ENCODE measurements at regions not wholly inside any gene's neighbourhood (a gene's known extent, or its start where the extent isn't known, plus 50 kb on each side); places are given as distances from the start of the nearest gene placed in this dataset.

DNA sequence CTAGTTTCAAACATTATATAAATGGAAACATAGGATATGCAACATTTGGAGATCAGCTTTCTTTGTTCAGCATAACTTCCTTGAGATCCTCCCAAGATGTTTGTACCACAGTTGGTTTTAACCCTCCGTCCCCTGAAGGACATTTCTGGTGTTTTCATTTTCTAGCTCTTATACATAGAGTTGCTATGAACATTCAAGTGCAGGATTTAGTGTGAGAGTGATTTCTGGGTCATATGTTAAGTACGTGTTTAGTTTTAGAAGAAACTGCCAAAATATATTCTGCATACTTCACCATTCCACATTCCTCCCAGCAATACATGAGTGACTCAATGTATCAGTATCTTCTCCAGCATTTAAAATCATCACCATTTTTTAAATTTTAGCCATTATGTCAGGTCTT lies 588.7 kb upstream of the PFKP start:
- Histone ChIP-seq H3K4me2 (ENCODE audit: insufficient read depth, low read length) (no peak overlapping the region), H3K27ac (ENCODE audit: low read length) (no peak overlapping the region), H2AFZ (ENCODE audit: low read depth, low read length) (no peak overlapping the region), H3K4me3 (ENCODE audit: low read depth in 1 of 2, low read length in 2 of 2) (no peak overlapping the region), H4K20me1 (ENCODE audit: insufficient read depth, low read length) (no peaks in the 10 kb centered on the region), H3K9ac (ENCODE audit: low read depth, low read length) (no peak overlapping the region), H3K79me2 (ENCODE audit: insufficient read depth, low read length) (no peaks in the 10 kb centered on the region), H3K9me3 (ENCODE audit: insufficient read depth, low read length, severe bottlenecking) (no peaks in the 10 kb centered on the region), H3K4me1 (ENCODE audit: insufficient read depth, low read length) (no peaks in the 10 kb centered on the region), H3K27me3 (ENCODE audit: insufficient read depth, low read length, poor library complexity) (no peaks in the 10 kb centered on the region), H3K36me3 (ENCODE audit: insufficient read depth, low read length) (no peaks in the 10 kb centered on the region)
- no peak for TF ChIP-seq EZH2 (IDR thresholded peaks at IDR 0.05; ENCODE audit: borderline replicate concordance, low read depth, low read length, severe bottlenecking)
- DNase-seq = no peak
- no peak for ATAC-seq (ENCODE audit: insufficient read depth, low read depth)

DNA sequence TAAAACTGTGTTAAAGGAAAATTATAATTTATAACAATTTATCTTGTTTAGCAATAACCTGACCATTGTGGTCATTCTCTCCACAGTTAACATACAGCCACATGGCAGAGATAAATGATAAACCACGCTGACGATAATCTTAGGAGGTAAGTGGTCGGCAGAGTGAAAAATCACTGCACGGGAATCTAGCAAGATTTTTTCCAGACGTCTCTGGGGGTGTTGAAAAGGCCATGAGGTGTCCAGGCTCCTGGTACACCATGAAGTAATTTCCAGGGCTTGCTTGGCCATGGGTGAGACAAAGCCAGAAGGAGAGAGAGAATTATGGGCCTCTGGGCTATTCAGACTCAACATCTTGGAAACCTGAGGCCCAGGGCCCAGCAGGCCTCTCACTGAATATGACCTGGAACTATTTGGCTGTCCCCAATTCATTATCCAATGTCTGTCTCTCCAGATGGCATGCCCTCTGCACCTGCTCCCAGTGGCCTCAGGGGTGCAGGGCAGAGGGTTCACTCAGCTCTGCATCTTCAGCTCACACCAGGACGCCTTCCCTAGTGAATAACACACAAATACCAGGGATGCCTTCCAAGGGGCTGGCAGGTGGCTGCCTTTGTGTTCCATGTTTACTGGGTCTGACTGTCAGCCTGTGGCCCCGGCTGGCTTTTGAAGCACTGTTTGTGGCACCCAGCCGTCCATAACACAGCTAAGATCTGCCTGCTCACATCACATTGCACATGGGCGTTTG lies 590.4 kb upstream of the PFKP start:
- Histone ChIP-seq H3K9me3 (ENCODE audit: insufficient read depth, low read length, severe bottlenecking) (no peaks in the 10 kb centered on the region), H4K20me1 (ENCODE audit: insufficient read depth, low read length) (no peaks in the 10 kb centered on the region), H3K4me3 (ENCODE audit: low read depth in 1 of 2, low read length in 2 of 2) (no peak overlapping the region), H3K36me3 (ENCODE audit: insufficient read depth, low read length) (no peaks in the 10 kb centered on the region), H3K27ac (ENCODE audit: low read length) (no peak overlapping the region), H2AFZ (ENCODE audit: low read depth, low read length) (no peak overlapping the region), H3K4me1 (ENCODE audit: insufficient read depth, low read length) (no peaks in the 10 kb centered on the region), H3K79me2 (ENCODE audit: insufficient read depth, low read length) (no peaks in the 10 kb centered on the region), H3K27me3 (ENCODE audit: insufficient read depth, low read length, poor library complexity) (no peaks in the 10 kb centered on the region), H3K9ac (ENCODE audit: low read depth, low read length) (no peak overlapping the region), H3K4me2 (ENCODE audit: insufficient read depth, low read length) (no peak overlapping the region)
- ATAC-seq (ENCODE audit: insufficient read depth, low read depth) (no peak), DNase-seq (no peak)
- TF ChIP-seq, protein P1, sequence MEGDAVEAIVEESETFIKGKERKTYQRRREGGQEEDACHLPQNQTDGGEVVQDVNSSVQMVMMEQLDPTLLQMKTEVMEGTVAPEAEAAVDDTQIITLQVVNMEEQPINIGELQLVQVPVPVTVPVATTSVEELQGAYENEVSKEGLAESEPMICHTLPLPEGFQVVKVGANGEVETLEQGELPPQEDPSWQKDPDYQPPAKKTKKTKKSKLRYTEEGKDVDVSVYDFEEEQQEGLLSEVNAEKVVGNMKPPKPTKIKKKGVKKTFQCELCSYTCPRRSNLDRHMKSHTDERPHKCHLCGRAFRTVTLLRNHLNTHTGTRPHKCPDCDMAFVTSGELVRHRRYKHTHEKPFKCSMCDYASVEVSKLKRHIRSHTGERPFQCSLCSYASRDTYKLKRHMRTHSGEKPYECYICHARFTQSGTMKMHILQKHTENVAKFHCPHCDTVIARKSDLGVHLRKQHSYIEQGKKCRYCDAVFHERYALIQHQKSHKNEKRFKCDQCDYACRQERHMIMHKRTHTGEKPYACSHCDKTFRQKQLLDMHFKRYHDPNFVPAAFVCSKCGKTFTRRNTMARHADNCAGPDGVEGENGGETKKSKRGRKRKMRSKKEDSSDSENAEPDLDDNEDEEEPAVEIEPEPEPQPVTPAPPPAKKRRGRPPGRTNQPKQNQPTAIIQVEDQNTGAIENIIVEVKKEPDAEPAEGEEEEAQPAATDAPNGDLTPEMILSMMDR (IDR thresholded peaks at IDR 0.05; ENCODE audit: borderline replicate concordance, extremely low read depth, low read length, poor library complexity, severe bottlenecking) = no peak
- TF ChIP-seq EZH2 (IDR thresholded peaks at IDR 0.05; ENCODE audit: borderline replicate concordance, low read depth, low read length, severe bottlenecking) = no peak

DNA sequence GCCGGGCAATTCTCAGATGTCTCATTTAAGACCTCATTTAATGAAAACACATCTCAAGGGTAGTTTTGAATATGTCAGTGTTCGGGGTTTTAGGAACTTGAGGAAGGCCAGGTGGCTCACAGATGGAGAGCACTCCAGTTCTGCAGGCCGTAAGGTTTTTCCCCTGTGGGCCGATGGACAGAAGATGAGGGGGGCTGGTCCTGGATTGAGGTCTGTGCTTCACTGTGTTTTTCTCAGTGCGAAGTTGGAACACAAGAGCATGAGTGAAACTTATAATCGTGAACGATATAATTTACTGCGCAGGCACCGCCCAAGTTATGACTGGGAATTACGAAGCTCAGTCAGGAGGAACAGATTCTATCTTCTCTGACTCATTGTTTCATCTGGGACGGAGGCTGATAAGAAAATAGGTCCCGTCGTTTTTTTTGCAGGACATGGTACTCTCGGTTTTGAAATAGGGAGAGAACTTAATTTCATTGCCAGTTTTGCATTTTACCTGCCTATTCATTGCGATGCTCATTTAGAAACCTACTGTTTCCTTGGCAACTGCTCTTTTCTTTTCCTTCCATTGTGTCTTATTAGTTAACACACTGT lies 591.0 kb upstream of the PFKP start:
- no peak overlapping the region for H3K4me2 ChIP-seq (ENCODE audit: insufficient read depth, low read length)
- H3K27ac ChIP-seq (ENCODE audit: low read length) = no peak overlapping the region
- H4K20me1 ChIP-seq (ENCODE audit: insufficient read depth, low read length) = no peaks in the 10 kb centered on the region
- no peaks in the 10 kb centered on the region for H3K27me3 ChIP-seq (ENCODE audit: insufficient read depth, low read length, poor library complexity)
- no peak overlapping the region for H3K4me3 ChIP-seq (ENCODE audit: low read depth in 1 of 2, low read length in 2 of 2)
- H3K79me2 ChIP-seq (ENCODE audit: insufficient read depth, low read length) = no peaks in the 10 kb centered on the region
- no peaks in the 10 kb centered on the region for H3K4me1 ChIP-seq (ENCODE audit: insufficient read depth, low read length)
- no peaks in the 10 kb centered on the region for H3K9me3 ChIP-seq (ENCODE audit: insufficient read depth, low read length, severe bottlenecking)
- TF ChIP-seq EZH2 (IDR thresholded peaks at IDR 0.05; ENCODE audit: borderline replicate concordance, low read depth, low read length, severe bottlenecking) = no peak
- no peak overlapping the region for H3K9ac ChIP-seq (ENCODE audit: low read depth, low read length)
- no peaks in the 10 kb centered on the region for H3K36me3 ChIP-seq (ENCODE audit: insufficient read depth, low read length)
- ATAC-seq (ENCODE audit: insufficient read depth, low read depth) = no peak
- H2AFZ ChIP-seq (ENCODE audit: low read depth, low read length) = no peak overlapping the region
- DNase-seq = no peak

DNA sequence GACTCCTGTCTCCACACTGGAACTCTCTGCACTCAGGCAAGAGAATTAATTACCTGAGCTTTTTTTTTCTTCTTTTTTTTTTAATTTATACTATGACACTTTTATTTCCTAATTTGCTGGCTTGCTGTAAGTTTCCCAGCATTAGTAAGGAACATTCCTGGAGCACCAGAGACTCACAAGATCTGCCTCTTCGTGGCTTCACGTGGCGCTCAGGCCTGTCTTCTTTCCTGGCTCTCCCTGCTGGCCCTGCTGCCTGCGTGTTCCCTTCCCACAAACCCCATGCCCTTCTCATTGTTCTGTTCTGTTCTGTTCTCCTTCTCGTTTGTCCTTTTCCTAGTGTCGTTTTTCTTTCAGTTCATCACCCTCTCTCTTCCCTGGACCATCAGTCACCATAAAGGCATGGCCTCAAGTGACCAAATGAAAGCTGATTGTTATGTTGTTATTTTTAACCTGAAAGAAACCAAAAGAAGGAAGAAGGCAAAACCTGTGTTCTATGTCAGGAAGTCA lies 591.6 kb upstream of the PFKP start:
- no peak overlapping the region for H2AFZ ChIP-seq (ENCODE audit: low read depth, low read length)

More for the DNA sequence above, 591.6 kb upstream of the PFKP start:
- TF ChIP-seq EZH2 (IDR thresholded peaks at IDR 0.05; ENCODE audit: borderline replicate concordance, low read depth, low read length, severe bottlenecking) = no peak
- TF ChIP-seq, protein P1 (IDR thresholded peaks at IDR 0.05; ENCODE audit: borderline replicate concordance, extremely low read depth, low read length, poor library complexity, severe bottlenecking) = no peak
- Histone ChIP-seq H3K27ac (ENCODE audit: low read length) (no peak overlapping the region), H3K79me2 (ENCODE audit: insufficient read depth, low read length) (no peaks in the 10 kb centered on the region), H3K27me3 (ENCODE audit: insufficient read depth, low read length, poor library complexity) (no peaks in the 10 kb centered on the region), H3K36me3 (ENCODE audit: insufficient read depth, low read length) (no peaks in the 10 kb centered on the region), H3K9me3 (ENCODE audit: insufficient read depth, low read length, severe bottlenecking) (no peaks in the 10 kb centered on the region), H3K9ac (ENCODE audit: low read depth, low read length) (no peak overlapping the region), H3K4me2 (ENCODE audit: insufficient read depth, low read length) (no peak overlapping the region), H4K20me1 (ENCODE audit: insufficient read depth, low read length) (no peaks in the 10 kb centered on the region), H3K4me1 (ENCODE audit: insufficient read depth, low read length) (no peaks in the 10 kb centered on the region), H3K4me3 (ENCODE audit: low read depth in 1 of 2, low read length in 2 of 2) (no peak overlapping the region)
- DNase-seq (no peak), ATAC-seq (ENCODE audit: insufficient read depth, low read depth) (no peak)

All from DND-41 (cell line).